BLaER1 treated with 17β-estradiol and CSF1 and Interleukin-3, amounts not matched to agents 10 nM and 100 nM (cell line): ENCODE measurements at regions not wholly inside any gene's neighbourhood (a gene's known extent, or its start where the extent isn't known, plus 50 kb on each side); places are given as distances from the start of the nearest gene placed in this dataset.

ENCODE experiments used
- H3K27ac ChIP-seq, 11 experiments: shearing (Covaris generic); formaldehyde crosslinking; 2 replicates each; pipeline ENCODE4 v1.8.1; 2022
- H3K27me3 ChIP-seq, 11 experiments: shearing (Covaris generic); formaldehyde crosslinking; 2 replicates each; pipeline ENCODE4 v1.8.1; 2022
- H3K36me3 ChIP-seq, 11 experiments: shearing (Covaris generic); formaldehyde crosslinking; 2 replicates each; pipeline ENCODE4 v1.8.1; 2022
- H3K4me1 ChIP-seq, 10 experiments: shearing (Covaris generic); formaldehyde crosslinking; 2 replicates each; pipeline ENCODE4 v1.8.1; 2022
- H3K4me2 ChIP-seq, 11 experiments: shearing (Covaris generic); formaldehyde crosslinking; 2 replicates each; pipeline ENCODE4 v1.8.1; 2022
- H3K4me3 ChIP-seq, 10 experiments: shearing (Covaris generic); formaldehyde crosslinking; 2 replicates each; pipeline ENCODE4 v1.8.1; 2022
- H3K9ac ChIP-seq, 11 experiments: shearing (Covaris generic); formaldehyde crosslinking; 2 replicates each; pipeline ENCODE4 v1.8.1; 2022
- H3K9me3 ChIP-seq, 11 experiments: shearing (Covaris generic); formaldehyde crosslinking; replicated peaks in 1 of 11; 2 replicates each; pipeline ENCODE4 v1.8.1; 2022
- H4K20me1 ChIP-seq, 11 experiments: shearing (Covaris generic); formaldehyde crosslinking; 2 replicates each; pipeline ENCODE4 v1.8.1; 2022
- Cebpa-rat ChIP-seq, 11 experiments: shearing (Covaris generic); IDR thresholded peaks; 2 replicates each; pipeline ENCODE4 v1.8.1; 2022

DNA sequence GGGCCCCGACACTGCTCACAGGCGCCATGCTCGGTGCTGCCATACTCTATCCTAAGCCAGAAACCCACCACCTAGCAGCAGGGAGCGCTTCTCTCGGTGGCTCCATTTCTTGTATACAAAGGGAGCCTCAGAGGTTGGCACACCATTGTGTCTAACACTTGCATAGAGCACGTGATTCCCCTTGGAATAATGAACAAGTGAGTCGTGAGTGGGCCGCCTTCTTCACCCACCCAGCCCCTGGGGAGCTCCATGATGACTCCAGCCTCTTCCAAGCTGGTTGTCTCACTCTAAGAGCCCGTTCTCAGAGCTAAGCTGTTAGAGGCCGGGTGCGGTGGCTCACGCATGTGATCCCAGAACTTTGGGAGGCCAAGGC lies 82.3 kb upstream of the ZNF469 start:
- no peaks in the 10 kb centered on the region for H3K36me3 ChIP-seq
- peak overlapping the region in 6 of 11 experiments; percentile 66 to 87 (median 82); a peak in 7 of 22 replicates for H3K4me2 ChIP-seq
- H4K20me1 ChIP-seq: peaks cover 0 to 15% (median 0%) of the 10 kb centered on the region in 11 experiments; a peak in 2 of 22 replicates
- no peak overlapping the region for H3K4me3 ChIP-seq
- peaks cover 11 to 38% (median 33%) of the 10 kb centered on the region in 10 experiments for H3K4me1 ChIP-seq
- no peak overlapping the region for H3K27ac ChIP-seq
- no peaks in the 10 kb centered on the region for H3K27me3 ChIP-seq
- H3K9me3 ChIP-seq: peaks cover 5 to 14% (median 11%) of the 10 kb centered on the region in 11 experiments; a peak in 11 of 22 replicates
- no peak for TF ChIP-seq Cebpa-rat (IDR thresholded peaks at IDR 0.05)
- H3K9ac ChIP-seq: no peak overlapping the region

DNA sequence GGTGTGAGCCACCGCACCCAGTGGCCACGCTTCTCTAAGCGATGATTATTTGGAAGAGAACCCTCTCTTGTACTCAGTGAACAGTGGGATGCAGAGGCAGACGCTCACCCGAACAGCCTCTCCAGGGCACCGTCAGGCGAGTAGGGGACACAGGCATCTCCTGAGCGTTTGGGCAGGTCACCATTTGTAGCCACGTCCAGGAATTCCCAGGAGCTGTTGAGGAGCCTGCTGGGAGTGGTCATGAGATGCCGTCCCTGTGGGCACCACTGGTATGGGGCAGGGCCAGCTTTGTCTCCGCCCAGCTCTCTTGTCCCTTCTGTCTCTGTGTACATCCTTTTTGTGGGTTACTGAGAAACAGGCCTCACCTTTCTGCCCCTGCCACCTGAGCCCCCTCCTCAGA lies 81.3 kb upstream of the ZNF469 start:
- Histone ChIP-seq H3K27me3 (no peaks in the 10 kb centered on the region), H3K9me3 (peaks cover 5 to 14% (median 11%) of the 10 kb centered on the region in 11 experiments; a peak in 11 of 22 replicates), H3K4me1 (peaks cover 11 to 37% (median 33%) of the 10 kb centered on the region in 10 experiments), H3K4me2 (no peak overlapping the region), H4K20me1 (peaks cover 0 to 15% (median 0%) of the 10 kb centered on the region in 11 experiments; a peak in 3 of 22 replicates), H3K9ac (no peak overlapping the region), H3K4me3 (no peak overlapping the region), H3K36me3 (no peaks in the 10 kb centered on the region), H3K27ac (no peak overlapping the region)
- TF ChIP-seq Cebpa-rat (IDR thresholded peaks at IDR 0.05): no peak

DNA sequence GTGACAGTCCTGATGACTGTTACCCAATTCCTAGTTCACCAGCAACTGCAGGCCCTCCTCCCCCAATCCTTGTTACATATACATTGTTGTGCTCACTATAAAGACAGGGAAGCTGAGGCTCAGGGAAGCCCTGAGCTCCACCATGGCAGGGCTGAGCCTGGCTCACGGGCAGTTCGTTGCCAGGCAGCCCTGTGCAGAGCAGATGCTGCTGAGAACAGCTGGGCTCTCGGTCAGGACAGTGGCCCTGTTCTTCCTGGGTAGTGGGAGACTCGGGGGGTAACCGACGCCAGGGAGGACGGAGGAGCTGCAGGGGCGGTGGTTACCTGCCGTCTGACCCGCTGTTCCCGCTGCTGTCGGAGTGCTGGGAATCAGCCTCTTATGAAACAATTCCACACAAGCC lies 80.9 kb upstream of the ZNF469 start:
- Histone ChIP-seq H3K36me3 (no peaks in the 10 kb centered on the region), H3K4me3 (no peak overlapping the region), H3K4me1 (peaks cover 11 to 37% (median 32%) of the 10 kb centered on the region in 10 experiments), H3K27ac (no peak overlapping the region), H3K4me2 (no peak overlapping the region), H3K27me3 (no peaks in the 10 kb centered on the region), H4K20me1 (peaks cover 0 to 11% (median 0%) of the 10 kb centered on the region in 11 experiments; a peak in 3 of 22 replicates), H3K9ac (no peak overlapping the region), H3K9me3 (peaks cover 5 to 14% (median 11%) of the 10 kb centered on the region in 11 experiments; a peak in 11 of 22 replicates)
- no peak for TF ChIP-seq Cebpa-rat (IDR thresholded peaks at IDR 0.05)

DNA sequence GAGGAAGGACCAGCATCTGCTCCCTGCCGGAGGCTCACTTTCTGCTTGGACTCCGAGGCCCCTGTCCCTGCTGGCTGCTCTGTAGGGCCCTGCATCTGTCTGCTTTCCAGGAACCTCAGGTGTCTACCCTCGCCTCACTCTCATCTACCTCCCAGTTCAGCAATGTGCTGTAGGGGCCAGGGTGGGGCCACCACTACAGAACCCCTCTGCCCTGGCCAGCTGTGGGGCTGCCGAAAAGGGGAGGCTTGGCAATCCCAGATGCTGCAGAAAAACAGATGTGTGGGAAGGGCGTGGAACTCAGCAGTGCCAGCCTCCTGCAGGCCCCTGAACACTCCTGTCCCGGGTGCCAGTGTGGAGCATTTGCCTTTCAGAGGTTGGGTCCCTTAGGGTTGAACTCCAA lies 80.1 kb upstream of the ZNF469 start:
- Histone ChIP-seq H3K27me3 (no peaks in the 10 kb centered on the region), H3K4me3 (no peak overlapping the region), H3K9ac (no peak overlapping the region), H3K27ac (no peak overlapping the region), H3K36me3 (no peaks in the 10 kb centered on the region), H3K4me1 (peaks cover 11 to 29% (median 26%) of the 10 kb centered on the region in 10 experiments), H4K20me1 (peaks cover 0 to 3% (median 0%) of the 10 kb centered on the region in 11 experiments; a peak in 2 of 22 replicates), H3K9me3 (peaks cover 5 to 14% (median 11%) of the 10 kb centered on the region in 11 experiments; a peak in 12 of 22 replicates), H3K4me2 (no peak overlapping the region)
- TF ChIP-seq Cebpa-rat (IDR thresholded peaks at IDR 0.05): no peak

DNA sequence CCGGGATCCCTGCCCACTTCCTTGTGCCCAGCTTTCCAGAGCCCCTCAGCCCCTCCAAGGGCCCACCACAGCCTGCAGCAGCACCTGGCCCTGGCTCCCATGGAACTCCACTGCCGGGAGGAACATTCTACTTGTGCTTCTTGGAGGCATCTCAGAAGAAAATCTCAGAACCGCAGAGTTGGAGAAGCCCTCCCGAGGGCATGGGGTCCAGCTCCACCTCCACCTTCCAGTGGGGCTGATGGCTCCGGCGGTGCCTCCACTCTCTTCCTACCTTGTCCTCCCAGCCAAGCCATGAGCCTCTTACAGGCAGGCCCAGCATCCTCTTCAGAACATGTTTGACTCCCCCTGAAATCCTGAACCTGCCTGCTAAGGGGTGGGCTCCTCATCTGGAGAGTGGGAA lies 79.4 kb upstream of the ZNF469 start:
- Histone ChIP-seq H3K9me3 (peaks cover 5 to 20% (median 13%) of the 10 kb centered on the region in 11 experiments; a peak in 13 of 22 replicates), H3K4me1 (peaks cover 11 to 23% (median 19%) of the 10 kb centered on the region in 10 experiments), H3K27me3 (no peaks in the 10 kb centered on the region), H4K20me1 (no peaks in the 10 kb centered on the region; a peak in 1 of 22 replicates), H3K4me3 (no peak overlapping the region), H3K36me3 (no peaks in the 10 kb centered on the region), H3K9ac (no peak overlapping the region), H3K4me2 (no peak overlapping the region), H3K27ac (no peak overlapping the region)
- no peak for TF ChIP-seq Cebpa-rat (IDR thresholded peaks at IDR 0.05)

DNA sequence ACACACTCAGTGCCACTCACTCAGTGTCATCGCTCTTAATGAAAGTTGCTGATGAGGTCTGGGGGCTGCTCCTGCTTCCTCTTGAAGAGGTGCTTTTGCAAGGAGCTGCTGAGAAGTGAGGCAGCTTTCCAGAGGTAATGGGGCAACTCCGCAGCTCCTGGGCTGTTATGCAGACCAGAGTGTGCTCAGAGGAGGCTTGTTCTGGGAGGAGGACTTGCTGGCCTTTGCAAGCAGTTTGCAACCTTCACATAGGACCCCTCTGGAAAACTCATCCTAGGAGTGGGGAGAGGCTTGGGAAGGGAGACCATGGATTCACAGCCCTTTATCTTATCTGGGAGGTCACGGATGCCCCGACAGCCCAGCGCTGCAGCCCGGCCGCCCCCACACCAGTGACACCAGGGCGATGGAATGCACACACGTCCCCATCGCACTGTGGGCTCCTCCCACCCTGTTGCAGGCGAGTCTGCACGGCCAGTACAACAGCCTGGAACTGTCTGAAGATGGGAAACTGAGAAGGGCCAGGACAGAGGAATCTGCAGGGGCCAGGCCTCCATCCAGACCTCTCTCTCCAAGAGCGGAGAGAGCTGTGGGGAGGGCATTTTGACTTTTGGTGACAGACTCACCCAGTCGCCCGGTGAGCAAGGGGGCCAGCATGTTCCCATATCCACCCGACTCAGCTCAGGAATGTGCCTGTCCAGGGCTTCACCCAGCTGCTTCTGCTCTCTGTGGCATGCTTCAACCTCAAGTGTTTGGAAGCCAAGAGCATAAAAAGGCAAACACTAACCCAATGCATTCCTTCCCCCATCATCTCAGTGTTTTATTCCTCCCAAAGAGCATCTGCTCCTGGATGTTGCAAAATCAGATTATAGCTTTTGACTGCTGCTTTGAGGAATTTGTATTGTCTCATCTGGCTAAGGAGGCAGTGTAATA lies 78.6 kb upstream of the ZNF469 start:
- Histone ChIP-seq H3K4me3 (no peak overlapping the region), H3K9me3 (peaks cover 5 to 20% (median 14%) of the 10 kb centered on the region in 11 experiments; a peak in 13 of 22 replicates), H3K4me1 (peaks cover 9 to 16% (median 13%) of the 10 kb centered on the region in 10 experiments), H3K4me2 (no peak overlapping the region), H3K36me3 (no peaks in the 10 kb centered on the region), H3K27ac (no peak overlapping the region), H3K9ac (no peak overlapping the region), H3K27me3 (no peaks in the 10 kb centered on the region), H4K20me1 (no peaks in the 10 kb centered on the region; a peak in 1 of 22 replicates)
- no peak for TF ChIP-seq Cebpa-rat (IDR thresholded peaks at IDR 0.05)

DNA sequence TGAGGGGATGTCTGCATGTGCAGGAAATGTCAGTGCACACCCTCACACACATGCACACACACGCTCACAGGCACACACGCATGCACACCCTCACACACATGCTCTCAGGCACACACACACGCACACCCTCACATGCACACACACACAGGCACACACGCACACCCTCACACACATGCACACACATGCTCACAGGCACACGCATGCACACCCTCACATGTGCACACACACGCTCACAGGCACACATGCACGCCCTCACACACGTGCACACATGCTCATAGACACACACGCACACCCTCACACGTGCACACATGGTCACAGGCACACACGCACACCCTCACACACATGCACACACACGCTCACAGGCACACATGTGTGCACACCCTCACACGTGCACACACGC lies 77.6 kb upstream of the ZNF469 start:
- Histone ChIP-seq H3K36me3 (no peaks in the 10 kb centered on the region), H3K4me1 (peaks cover 0 to 5% (median 3%) of the 10 kb centered on the region in 10 experiments; a peak in 13 of 20 replicates), H3K4me2 (no peak overlapping the region), H3K4me3 (no peak overlapping the region), H3K27ac (no peak overlapping the region), H3K27me3 (no peaks in the 10 kb centered on the region), H4K20me1 (no peaks in the 10 kb centered on the region; a peak in 1 of 22 replicates), H3K9ac (no peak overlapping the region), H3K9me3 (peaks cover 5 to 20% (median 14%) of the 10 kb centered on the region in 11 experiments; a peak in 13 of 22 replicates)
- TF ChIP-seq Cebpa-rat (IDR thresholded peaks at IDR 0.05): no peak

DNA sequence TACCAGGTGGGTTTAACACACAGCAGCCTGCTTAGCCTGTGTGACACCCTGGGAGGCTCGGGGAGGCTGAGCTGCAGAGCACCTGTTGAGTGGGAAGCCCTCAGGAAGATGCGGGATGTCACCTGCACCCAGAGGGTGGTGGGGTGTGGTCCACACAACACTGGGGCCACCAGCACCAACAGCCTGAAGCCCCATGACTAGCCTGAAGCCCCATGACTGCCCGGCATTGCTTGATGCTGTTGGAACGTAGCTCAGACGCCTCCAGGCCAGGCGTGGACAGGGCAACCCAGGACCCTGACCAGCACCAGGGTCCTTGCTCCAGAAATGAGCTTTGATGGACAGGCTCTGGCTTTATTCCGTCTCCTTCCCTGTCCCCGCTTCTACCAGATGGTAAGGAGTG lies 76.3 kb upstream of the ZNF469 start:
- no peaks in the 10 kb centered on the region for H3K36me3 ChIP-seq
- no peaks in the 10 kb centered on the region for H3K27me3 ChIP-seq
- H3K4me3 ChIP-seq: no peak overlapping the region
- no peak overlapping the region for H3K9ac ChIP-seq
- TF ChIP-seq Cebpa-rat (IDR thresholded peaks at IDR 0.05): no peak
- H3K4me2 ChIP-seq: no peak overlapping the region
- no peaks in the 10 kb centered on the region for H3K4me1 ChIP-seq
- no peak overlapping the region for H3K27ac ChIP-seq
- H3K9me3 ChIP-seq: peaks cover 9 to 24% (median 18%) of the 10 kb centered on the region in 11 experiments; a peak in 21 of 22 replicates
- H4K20me1 ChIP-seq: no peaks in the 10 kb centered on the region; a peak in 1 of 22 replicates

DNA sequence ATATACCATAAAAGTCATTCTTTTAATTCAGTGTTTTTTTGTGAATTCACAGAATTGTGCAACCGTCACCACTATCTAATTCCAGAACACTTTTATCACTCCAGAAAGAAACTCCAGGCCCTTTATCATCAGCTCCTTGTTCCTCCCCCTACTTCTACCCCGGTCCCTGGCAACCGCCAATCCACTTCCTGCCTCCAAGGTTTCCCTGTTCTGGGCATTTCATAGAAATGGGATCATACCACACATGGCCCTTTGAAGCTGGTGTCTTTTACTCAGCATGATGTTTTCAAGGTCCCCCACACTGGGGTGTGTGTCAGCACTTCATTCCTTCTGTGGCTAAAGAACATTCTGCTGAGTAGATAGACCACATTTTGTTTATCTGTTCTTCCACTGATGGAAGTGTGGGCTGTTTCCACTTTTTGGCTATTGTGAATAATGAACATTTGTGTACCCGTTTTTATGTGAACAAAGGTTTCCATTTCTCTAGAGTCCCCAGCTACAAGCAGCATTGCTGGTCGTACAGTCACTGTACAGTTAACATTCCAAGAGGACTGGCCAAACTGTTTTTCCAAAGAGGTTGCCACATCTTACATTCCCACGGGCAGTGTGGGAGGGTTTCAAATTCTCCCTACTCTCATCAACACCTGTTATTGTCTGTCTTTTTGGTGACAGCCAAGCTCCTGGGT lies 75.8 kb upstream of the ZNF469 start:
- Histone ChIP-seq H3K27ac (no peak overlapping the region), H3K4me3 (no peak overlapping the region), H3K27me3 (no peaks in the 10 kb centered on the region), H3K9ac (no peak overlapping the region), H4K20me1 (no peaks in the 10 kb centered on the region; a peak in 1 of 22 replicates), H3K4me2 (no peak overlapping the region), H3K4me1 (no peaks in the 10 kb centered on the region), H3K9me3 (peaks cover 15 to 30% (median 24%) of the 10 kb centered on the region in 11 experiments), H3K36me3 (no peaks in the 10 kb centered on the region)
- no peak for TF ChIP-seq Cebpa-rat (IDR thresholded peaks at IDR 0.05)
